NCI-H2196 treated with DMSO at 0.1 percent for 48 hours (cell line): ENCODE measurements at regions not wholly inside any gene's neighbourhood (a gene's known extent, or its start where the extent isn't known, plus 50 kb on each side); places are given as distances from the start of the nearest gene placed in this dataset.

Source experiments
- DNase-seq: peaks from one replicate; lab custom pipeline; 2025; ENCODE audit not compliant: unreplicated experiment; lab: John Stamatoyannopoulos, UW

DNA sequence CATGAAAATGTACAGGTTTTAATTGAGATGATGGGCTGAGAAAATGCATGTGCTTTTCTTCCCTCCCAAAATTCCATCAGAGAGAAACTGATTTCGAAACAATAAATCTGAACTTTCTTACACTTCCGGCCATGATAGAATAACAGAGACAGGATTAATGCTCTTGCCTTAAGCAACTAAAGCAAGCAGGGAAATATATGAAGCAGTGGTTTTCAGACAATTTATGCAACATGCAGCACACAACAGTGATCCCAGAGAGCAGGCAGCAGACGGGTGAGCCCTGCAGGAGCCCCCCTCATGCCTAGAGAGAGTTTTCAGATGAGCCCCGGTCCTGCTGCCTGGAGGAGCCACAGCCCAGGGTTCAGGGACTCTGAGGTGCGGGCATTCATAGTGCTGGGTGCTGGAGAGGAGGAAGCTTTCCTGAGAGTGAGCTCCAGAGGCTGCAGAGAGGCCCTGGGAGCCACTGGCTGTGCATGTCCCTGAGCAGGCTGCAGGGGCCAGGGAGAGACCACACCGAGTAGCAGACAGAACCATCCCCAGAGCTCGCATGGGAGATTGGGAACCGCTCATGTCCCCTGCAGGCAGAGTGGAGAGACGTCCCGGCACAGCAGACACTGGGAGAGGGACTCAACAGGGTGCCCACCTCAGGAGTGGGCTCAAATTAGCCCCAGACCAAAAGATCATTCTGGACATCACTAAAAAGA lies 143.5 kb downstream of the OLFM1 start:
- no peak for DNase-seq

DNA sequence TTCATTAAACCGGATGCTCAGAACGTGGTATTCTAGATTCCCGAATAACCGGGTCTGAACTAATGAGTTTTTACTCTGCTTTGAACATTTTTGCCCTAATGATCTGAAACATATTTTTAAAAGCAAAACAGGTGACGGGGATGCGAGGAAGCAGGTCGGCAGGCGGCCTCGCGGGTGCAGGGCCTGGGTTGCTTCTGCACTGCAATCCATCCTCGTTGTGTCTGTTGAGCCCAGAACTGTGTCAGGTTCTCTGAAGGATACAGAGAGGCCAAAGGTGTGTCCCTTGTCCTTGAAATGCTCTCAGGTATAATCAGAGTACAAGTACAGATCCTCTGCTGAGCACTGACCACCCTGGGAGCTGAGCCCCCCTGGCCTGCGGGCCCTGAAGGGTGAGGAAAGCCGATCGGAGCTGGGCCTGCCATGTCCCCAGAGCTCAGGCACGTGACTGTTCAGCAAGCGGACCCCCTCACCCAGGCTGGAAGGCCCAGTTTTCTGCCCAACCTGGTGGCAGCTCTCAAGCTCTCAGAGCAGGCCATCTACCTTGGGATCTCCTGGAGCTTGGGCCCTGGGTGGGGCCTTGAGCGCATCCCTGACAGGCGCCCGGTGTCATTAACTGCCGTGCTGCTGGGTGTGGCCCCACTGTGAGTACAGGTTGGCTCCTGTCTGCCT lies 151.8 kb downstream of the OLFM1 start:
- no peak for DNase-seq

DNA sequence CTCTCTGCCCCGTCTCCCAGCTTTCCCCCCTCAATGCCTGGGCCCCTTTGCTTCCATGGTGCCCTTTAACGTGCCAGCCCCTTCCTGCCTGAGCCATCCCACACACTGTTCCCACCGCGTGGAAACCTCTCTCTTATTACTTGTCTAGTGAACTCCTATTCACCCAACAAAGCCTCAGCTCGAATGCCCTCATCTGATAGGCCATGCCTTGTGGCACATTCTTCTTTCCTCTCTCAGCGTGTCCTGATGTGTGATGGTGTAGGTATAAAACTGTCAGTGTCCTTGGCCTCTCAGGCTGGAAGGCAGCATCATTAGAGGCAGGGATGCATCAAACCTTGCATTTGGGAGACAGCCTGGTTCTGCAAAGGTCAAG lies 152.3 kb downstream of the OLFM1 start:
- DNase-seq, result no peak

DNA sequence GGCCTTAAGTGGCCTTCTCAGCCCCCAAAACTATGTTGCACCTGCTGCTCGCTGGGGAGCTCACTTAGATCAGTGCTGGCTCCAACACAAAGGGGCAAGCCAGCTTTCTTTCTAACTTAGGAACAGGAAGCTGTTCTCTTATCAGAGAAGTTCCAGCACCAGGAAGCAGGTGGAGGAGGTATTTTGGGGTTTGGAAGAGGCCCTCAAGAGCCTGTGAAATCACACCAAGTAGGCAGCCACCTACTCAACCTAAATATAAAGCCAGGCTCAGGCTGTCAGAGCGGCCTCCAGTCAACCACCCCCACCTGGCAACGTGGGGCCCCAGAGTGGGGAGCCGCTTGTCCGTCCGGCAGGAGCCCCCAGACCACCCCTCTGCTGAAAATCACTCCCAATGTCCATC lies 152.8 kb downstream of the OLFM1 start:
- no peak for DNase-seq

DNA sequence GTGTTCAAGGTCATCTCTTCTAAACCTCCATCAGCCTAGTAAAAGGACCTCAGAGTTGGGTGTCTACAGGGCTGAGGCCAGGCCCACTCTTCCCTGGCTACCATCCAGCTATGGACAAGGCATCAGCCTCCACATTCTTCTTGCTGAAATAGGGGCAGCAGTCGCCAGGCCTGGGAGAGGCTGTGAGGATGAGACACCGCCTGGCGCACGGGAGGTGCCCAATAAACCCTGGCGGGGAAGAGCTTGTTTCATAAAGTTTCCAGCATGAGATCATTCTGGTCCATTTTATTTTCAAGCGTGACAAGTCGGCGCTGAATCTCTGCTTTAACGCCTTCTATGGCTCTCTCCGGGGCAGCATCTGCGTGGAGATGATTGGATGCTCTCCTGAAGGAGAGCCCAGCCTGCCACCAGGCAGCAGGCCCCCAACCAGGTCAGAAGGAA lies 153.4 kb downstream of the OLFM1 start:
- no peak for DNase-seq

DNA sequence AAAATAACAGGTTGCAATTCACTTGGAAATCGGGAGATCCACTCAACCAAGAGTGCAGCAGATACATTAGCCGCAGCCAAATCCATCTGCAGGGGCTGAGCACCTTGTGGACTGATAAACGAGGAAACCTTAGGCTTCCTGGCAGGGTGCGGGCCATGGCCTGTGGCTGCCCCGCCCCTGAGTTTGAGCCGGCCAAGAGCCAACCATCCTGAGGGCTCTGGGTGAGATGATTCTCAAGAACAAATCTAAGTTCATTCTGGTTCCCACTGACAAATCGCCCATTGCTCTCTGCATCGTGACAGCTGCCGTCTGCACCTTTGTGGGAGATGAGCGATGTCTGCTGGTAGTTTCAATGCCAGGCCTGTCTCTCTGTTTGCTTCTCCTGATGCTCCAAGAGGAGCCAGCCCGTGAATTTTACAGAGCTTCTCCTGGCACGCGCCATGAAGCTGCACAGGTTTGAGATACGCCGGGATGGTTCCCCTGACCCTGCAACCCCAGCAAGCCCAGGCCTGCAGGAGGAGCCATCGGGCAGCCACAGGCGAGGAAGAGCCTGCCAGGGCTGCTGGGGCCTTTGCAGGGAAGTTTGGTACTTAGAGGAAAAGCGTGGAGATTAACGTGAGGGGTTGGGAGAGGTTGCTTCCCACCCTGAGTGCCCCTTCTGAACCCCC lies 154.0 kb downstream of the OLFM1 start:
- no peak for DNase-seq

DNA sequence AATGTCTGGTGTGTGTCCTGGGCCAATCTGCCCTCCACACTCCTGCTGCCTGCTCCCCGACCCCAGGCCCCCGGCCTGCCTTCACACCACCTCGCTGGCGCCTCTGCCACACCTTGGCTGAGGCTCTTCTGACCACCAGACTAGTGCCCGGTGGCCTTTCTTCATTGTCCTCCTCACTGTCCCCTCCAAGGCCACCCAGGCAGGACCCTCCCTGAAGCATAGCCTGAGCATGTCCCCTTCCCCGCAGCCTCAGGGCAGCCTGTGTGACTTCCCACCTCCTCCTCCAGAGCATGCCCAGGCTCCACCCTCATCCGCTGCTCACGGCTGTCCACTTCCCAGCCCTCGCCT lies 154.6 kb downstream of the OLFM1 start:
- no peak for DNase-seq

DNA sequence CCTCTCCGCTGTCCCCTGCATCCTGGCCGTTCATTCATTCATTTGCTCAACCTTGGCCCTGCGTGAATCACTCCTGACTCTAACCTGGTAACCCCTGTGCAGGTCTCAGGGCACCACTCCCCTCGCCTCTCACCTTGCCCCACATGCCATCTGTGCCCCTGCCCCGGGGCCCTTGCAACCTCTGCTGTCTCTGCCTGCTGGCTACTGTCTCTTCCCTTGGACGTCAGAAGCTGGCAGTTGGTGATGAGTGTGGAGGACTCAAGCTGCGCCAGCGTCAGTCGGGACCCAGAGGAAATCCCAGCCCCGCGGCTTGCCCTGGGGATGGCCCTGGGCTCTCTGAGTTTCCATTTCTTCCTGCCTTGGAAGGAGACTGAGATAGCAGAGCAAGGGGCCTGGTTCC lies 154.9 kb downstream of the OLFM1 start:
- no peak for DNase-seq

DNA sequence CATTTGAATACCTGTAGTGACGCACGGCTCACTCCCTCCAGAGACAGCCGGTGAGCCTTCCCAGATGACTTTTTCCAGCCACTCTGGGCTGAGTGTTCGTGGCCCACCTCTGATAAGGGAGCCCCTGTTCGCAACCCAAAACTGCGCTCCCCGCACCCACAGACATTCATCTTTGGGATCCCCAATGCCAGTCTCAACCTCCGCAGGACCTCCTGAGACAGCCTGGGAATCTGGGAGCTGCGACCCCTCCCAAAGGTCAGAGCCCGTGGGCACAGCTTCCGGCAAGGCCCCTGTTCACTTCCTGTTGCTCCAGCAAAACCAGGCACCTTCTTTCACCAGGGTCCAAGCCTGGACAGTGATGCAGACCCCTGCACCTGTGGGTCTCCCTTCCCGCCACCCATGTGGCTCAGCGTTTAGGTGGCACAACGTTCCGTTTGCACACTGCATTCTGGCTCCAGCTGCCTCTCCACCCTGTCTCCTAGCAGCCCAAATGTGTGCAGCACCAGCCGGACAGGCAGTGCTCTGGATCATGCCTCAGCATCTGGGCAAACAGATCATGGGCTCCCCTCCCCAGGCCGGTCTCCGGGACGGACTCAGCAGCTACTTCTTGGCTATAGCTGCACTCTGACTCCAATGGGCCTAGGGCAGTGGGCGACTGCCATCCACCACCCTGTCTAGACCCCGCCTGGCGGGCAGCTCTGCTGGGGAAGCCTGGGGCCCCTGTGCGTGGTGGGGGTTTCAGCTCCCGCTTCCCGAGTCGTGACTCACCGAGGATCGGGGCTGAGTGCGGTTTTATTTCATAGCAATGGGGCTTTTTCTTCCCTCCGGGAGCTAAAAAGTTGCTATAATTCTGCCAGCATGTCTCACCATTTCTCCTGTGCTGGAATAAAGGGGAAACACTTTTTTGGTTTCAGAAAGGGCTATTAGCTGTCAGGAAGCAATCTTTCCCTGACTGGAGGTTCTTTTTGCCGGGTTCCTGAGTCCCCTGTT lies 156.0 kb downstream of the OLFM1 start:
- DNase-seq, result no peak

DNA sequence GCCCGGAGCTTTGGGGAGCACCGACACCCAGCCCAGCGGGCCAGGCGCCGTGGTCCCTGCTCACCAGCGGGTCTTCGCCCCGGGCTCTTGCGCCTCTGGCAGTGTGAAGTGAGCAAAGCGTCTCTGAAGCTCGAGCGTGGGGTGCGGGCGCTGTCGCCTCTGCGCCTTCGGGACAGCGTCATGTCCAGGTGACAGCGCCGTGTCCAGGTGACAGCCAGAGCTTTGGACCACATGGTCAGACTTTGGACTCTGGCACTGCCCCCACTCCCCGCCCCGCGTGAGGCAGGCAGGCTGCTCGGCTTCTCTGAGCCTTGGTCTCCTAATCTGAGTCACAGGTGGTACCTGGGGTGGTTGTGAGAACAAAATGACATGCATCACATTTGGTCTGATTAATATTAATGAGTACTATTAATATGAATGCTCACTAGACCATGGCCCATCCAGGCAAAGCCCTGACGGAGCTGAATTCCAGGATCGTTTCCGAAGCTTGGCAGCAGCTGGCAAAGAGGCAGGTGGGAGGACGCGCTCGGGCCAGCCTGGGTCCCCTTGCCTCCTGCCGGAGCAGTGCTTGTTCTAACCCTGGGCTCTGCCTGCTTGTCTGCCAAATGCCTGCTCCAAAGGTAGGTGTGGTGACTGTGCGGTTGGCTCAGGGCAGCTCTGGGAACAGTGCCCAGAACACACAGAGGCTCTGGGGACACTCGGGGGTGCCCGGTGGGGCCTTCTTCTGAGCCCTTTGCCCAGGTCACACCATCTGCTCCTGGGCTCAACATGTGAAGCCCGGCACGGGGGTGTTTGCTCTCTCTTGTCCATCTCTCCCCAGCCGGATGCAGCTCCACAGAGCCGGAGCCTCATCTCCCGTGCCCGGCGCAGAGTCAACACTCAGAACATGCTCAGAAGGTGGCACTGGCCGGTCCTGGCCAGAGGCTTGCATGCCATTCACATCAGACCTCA lies 157.1 kb downstream of the OLFM1 start:
- peak; percentile 61 for DNase-seq

DNA sequence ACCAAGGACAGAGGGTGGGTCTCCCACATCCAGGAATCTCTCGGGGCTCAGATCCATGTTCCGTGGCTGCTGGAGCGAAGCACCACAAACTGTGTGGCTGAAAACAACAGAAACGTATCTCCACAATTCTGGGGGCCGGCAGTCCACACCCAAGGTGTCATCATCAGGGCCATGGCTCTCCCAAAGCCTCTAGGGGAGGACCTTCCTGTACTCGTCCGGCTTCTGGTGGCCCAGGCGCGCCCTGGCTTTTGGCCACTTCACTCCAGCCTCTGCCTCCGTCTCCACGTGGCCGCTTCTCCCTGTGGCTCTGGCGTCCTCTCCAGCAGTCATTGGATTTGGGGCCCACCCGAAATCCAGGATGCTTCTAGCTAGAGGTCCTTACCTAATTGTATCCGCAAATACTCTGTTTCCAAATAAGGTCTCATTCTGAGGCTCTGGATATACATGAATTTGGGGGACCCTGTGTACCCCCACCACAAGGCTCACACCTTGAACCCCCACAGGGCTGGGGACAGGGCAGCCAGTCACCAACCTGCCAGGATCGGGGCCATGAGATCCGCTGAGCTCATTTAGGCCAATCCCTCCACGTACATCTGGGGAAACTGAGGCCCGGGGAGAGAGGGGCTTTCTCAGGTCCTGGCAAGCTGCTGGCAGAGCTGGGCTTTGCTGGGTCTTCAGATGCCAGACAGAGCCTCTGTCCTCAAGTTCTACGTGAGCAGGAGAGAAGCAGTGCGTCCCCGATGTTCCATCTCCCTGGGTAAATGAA lies 158.2 kb downstream of the OLFM1 start:
- DNase-seq, result no peak

DNA sequence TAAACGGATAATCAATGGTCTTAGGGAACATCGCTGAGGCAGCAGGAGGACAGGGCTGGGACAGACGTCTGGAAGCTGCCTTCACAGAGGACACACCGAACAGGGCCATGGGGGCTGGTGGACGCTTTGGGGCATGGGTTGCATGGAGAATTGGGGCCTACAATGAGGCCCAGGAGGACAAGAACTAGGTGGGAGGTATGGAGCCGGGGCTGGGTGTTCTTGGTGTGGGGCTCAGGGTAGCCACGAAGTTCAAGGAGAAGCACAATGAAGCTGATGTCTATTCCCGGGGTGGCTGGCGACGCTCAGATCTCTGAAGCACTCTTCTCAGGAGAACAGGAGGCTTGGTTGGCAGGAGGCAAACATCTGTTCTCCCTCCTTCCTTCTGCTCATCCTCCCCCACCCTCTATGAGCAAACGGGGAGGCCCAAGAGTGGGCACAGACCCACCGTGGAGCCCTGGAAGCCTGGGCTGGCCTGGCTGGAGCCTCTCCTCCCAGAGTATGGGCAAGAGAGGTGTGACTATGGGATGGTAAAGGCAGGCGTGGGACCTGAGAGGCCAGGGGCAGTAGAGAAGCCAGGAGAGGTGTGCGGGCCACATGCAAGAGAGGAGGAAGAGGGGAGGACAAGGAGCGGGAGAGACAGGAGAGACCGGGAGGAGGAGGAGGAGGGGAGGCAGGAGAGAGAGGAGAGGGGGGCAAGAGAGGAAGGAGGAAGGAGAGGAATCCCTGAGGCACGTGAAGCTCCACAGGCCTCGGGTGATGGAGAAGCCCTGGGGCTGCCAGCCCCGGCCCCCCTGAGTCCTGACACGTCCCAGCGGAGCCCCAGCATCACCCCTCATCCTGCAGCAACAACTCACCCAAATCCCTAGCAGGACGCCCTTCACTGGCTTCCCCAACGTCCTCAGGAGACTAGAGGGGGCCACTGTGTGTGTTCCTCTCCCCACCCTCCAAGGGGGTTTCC lies 159.1 kb downstream of the OLFM1 start:
- DNase-seq, result no peak

DNA sequence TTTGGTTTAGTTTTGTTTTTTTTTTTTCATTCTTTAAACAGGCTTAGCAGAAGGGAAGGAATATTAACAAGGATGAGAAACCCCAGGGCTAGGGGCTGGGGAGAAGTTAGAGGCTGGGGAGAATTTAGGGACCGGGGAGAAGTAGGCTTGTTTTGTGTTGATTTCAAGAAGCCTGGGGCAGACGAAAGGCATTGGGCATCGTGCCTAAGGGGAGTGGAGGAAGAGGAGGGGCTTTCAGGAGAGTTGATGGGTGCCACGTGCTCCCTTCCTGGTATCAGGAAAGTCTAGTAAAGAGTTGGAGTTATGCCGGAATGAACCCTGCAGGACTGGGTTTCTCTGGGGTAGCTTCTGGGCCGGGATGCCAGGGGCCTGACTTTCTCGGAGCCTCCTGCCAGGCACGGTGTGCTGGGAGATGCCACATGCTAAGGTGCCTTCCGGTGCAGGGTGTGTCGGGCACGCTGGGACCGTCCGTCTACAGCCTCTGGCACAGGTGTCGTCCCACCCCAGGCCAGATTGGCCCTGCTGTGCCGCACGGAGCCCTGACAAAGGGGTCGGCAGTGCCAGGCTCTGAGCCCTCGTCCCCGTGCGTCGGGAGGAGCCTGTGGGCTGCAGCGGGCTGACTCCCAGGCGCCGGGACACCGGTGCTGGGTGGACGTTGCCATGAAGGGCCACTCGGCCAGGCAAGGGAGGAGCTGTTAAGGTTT lies 159.9 kb downstream of the OLFM1 start:
- DNase-seq, result no peak

DNA sequence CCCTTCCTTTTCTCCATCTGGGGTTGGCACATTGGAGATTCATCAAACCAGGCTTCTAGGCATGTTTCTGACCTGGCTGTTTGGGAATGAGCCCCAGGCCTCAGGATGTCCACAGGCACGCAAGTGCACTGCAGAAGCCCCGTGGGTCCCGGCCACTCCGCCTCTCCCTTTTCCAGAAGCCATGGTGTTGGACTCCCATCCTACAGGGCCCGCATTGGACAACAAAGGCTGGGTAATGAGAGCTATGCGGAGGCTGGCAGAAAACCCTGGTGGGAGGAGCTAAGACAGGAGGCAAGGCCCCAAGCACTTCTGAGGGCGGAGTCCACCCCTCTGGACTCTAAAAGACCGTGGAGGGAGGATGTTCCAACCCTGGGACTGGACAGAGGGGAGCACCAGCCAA lies 160.6 kb downstream of the OLFM1 start:
- DNase-seq, result no peak

DNA sequence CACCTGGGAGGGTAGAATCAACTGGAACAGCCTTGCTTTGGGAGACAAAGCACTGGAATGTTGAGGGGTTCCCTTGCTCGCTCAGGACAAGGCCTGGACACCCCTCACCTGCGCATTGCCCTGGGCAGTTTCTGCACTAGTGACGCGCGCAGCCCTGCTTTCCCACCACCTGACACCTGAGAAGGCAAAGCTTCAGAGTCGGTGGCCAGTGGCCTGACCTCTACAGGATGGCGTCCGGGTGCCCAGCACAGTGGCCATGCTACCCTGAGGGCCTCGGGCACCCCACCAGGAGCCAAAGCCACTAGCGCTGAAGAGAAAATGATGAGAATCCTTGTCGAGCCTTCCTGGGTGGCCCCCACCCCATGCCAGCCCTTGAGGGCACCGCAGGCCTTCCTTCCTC lies 161.3 kb downstream of the OLFM1 start:
- DNase-seq, result no peak

DNA sequence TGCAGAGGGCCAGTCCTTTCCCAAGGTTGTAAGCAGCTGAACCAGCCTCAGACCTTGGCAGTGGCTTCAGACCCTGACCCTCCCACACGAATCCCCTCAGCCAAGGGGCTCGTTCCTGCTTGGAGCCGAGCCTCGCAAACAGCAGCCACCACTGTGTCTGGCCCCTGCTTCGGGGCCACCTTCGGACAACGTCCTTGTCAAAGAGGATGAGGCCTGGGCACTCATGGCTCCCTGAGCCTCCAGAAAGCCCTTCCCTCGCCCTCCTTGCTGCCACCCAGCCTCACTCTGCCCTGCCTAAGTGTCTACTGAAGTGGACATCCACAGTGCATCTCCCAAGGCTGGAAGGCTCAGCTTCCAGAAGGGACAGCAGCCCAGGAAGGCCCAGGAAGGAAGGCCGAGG lies 161.7 kb downstream of the OLFM1 start:
- no peak for DNase-seq

DNA sequence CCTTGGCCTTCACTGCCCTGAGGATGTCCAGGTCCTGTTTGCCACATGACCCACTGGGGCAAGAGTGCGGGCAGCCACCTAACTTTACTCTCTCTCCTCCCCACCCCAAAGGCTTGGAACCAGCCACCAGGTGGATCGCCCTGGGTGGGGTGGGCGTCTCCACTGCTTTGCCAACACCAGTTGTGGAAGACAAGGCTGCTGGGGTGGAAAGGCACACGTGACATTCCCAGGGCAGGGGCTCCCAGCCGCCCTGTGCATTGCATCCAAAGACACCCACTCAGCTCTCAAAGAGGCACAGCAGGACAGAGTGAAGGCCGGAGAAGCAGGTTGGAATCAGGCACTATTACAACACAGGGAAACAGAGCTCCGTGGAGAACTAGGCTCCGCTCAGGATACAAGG lies 162.2 kb downstream of the OLFM1 start:
- no peak for DNase-seq

DNA sequence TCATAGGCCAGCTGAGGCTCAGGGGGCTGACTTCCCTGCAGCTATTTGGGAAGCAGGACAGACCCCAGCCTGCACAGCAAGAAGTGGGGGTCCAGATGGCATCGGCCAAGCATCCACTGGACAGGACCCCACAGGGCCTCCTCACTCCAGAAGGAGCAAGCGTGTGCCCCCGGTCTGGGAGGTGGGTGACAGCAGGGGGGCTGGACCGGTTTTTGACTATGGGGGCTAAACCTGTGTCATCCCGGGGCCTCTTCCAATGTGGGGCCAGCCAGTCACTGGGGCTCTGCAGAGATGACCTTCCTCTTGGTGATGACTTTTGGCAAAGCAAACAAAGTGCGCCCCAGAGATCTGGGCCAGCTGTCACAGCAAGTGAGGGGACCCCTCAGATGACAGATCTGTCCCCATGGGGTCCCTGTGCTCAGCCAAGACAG lies 163.9 kb downstream of the OLFM1 start:
- no peak for DNase-seq
